Uterus (tissue), 3 donors: ENCODE measurements at regions not wholly inside any gene's neighbourhood (a gene's known extent, or its start where the extent isn't known, plus 50 kb on each side); places are given as distances from the start of the nearest gene placed in this dataset.

Experiments used
- DNase-seq, 2 donors: peaks; one replicate each; pipeline ENCODE4 v3.0.0-alpha.2; 2019 to 2020
- H3K27ac ChIP-seq, 2 donors: fragments of 200-600 bp; sonication (generic); 1 replicate in 1 of 2; 2 replicates in 1 of 2; pipeline ENCODE4 v1.5.1; 2016 to 2018
- H3K27me3 ChIP-seq, 2 donors: fragments of 200-600 bp; sonication (generic); one replicate each; pipeline ENCODE4 v1.5.1; 2018 to 2019; ENCODE audit warnings: control low read depth in 1 of 2
- H3K36me3 ChIP-seq, 2 donors: fragments of 200-600 bp; sonication (generic); one replicate each; pipeline ENCODE4 v1.5.1; 2019; ENCODE audit warnings: control low read depth in 1 of 2
- H3K4me1 ChIP-seq, 2 donors: fragments of 200-600 bp; sonication (generic); one replicate each; pipeline ENCODE4 v1.5.1; 2018 to 2019; ENCODE audit warnings: control low read depth in 1 of 2
- H3K4me3 ChIP-seq, 2 donors: fragments of 200-600 bp; sonication (generic); 1 replicate in 1 of 2; 2 replicates in 1 of 2; pipeline ENCODE4 v1.5.1; 2018 to 2019; ENCODE audit warnings: mild to moderate bottlenecking in 1 of 2
- H3K9me3 ChIP-seq, 2 donors: fragments of 200-600 bp; sonication (generic); one replicate each; pipeline ENCODE4 v1.5.1; 2019; ENCODE audit warnings: control low read depth in 1 of 2
- CTCF ChIP-seq, 4 experiments: fragments of 200-600 bp in 2 of 4; fragments of 450-650 bp in 2 of 4; sonication (generic) in 2 of 4; IDR thresholded peaks; one replicate each; pipeline ENCODE4 v1.5.1; 2016 to 2019; ENCODE audit warnings: antibody characterized with exemption in 4 of 4, mild to moderate bottlenecking in 2 of 4, moderate library complexity in 1 of 4
- POLR2A ChIP-seq, 2 donors: fragments of 450-650 bp; IDR thresholded peaks; one replicate each; pipeline ENCODE4 v1.6.1; 2016; ENCODE audit warnings: antibody characterized with exemption in 2 of 2, mild to moderate bottlenecking in 1 of 2, moderate library complexity in 1 of 2
- intact Hi-C: fragments of 100-400 bp; cut with DNase I; formaldehyde crosslinking; loops from one replicate; pipeline ENCODE4 v1.15.1; 2023; ENCODE audit warnings: low total_unique reads
- donor health status: DM: yes; HTN: yes; CAD: no.

- TF ChIP-seq CTCF (IDR thresholded peaks at IDR 0.05) (no peak), POLR2A (IDR thresholded peaks at IDR 0.05) (no peak)
- no peak overlapping the region for H3K27ac ChIP-seq
- H3K4me1 ChIP-seq = no peaks in the 10 kb centered on the region
- no peaks in the 10 kb centered on the region for H3K36me3 ChIP-seq
- intact Hi-C loops = no loop called here
- H3K9me3 ChIP-seq = no peaks in the 10 kb centered on the region
- no peak overlapping the region for H3K4me3 ChIP-seq
- no peak for DNase-seq
- no peaks in the 10 kb centered on the region for H3K27me3 ChIP-seq
These were observed 151.1 kb downstream of the KIF26A start for GRCh38 chr14:104289507-104289906.

GRCh38 chr14:104290058-104290667 lies 151.8 kb downstream of the KIF26A start:
- no peaks in the 10 kb centered on the region for H3K27me3 ChIP-seq
- intact Hi-C loops = no loop called here
- no peak overlapping the region for H3K4me3 ChIP-seq
- H3K4me1 ChIP-seq = no peaks in the 10 kb centered on the region
- no peaks in the 10 kb centered on the region for H3K9me3 ChIP-seq
- TF ChIP-seq CTCF (IDR thresholded peaks at IDR 0.05) = no peak
- TF ChIP-seq POLR2A (IDR thresholded peaks at IDR 0.05) = no peak
- no peaks in the 10 kb centered on the region for H3K36me3 ChIP-seq
- DNase-seq = no peak
- H3K27ac ChIP-seq = no peak overlapping the region

GRCh38 chr14:104290756-104291122 lies 152.4 kb downstream of the KIF26A start:
- intact Hi-C loops = no loop called here
- Histone ChIP-seq H3K27me3 (no peaks in the 10 kb centered on the region), H3K9me3 (no peaks in the 10 kb centered on the region), H3K36me3 (no peaks in the 10 kb centered on the region), H3K27ac (no peak overlapping the region), H3K4me3 (no peak overlapping the region), H3K4me1 (no peaks in the 10 kb centered on the region)
- no peak for DNase-seq
- TF ChIP-seq CTCF (IDR thresholded peaks at IDR 0.05) (no peak), POLR2A (IDR thresholded peaks at IDR 0.05) (no peak)

GRCh38 chr14:104291123-104292000 lies 153.0 kb downstream of the KIF26A start:
- Histone ChIP-seq H3K9me3 (no peaks in the 10 kb centered on the region), H3K4me3 (no peak overlapping the region), H3K27me3 (no peaks in the 10 kb centered on the region), H3K36me3 (no peaks in the 10 kb centered on the region), H3K4me1 (no peaks in the 10 kb centered on the region), H3K27ac (no peak overlapping the region)
- no peak for DNase-seq
- intact Hi-C loops = no loop called here
- TF ChIP-seq CTCF (IDR thresholded peaks at IDR 0.05) (no peak), POLR2A (IDR thresholded peaks at IDR 0.05) (no peak)
